Transverse colon (tissue), 3 donors: ENCODE measurements at regions not wholly inside any gene's neighbourhood (a gene's known extent, or its start where the extent isn't known, plus 50 kb on each side); places are given as distances from the start of the nearest gene placed in this dataset.
"Not testable (repeated sequence)": the region's sequence is repeated elsewhere in the genome, so short reads cannot be mapped to it uniquely, and the experiment has no call there.

Experiments
- EP300 ChIP-seq: sonication (generic); formaldehyde crosslinking; IDR thresholded peaks from one replicate; pipeline ENCODE4 v1.6.1; 2017; ENCODE audit warnings: antibody characterized with exemption, low read depth
- POLR2A ChIP-seq: fragments of 450-650 bp; IDR thresholded peaks from one replicate; pipeline ENCODE4 v1.6.1; 2016; ENCODE audit warnings: antibody characterized with exemption, mild to moderate bottlenecking, moderate library complexity
- POLR2AphosphoS5 ChIP-seq, 3 donors: sonication (generic); formaldehyde crosslinking; IDR thresholded peaks; one replicate each; pipeline ENCODE4 v1.6.1; 2016; ENCODE audit warnings: antibody characterized with exemption in 3 of 3

DNA sequence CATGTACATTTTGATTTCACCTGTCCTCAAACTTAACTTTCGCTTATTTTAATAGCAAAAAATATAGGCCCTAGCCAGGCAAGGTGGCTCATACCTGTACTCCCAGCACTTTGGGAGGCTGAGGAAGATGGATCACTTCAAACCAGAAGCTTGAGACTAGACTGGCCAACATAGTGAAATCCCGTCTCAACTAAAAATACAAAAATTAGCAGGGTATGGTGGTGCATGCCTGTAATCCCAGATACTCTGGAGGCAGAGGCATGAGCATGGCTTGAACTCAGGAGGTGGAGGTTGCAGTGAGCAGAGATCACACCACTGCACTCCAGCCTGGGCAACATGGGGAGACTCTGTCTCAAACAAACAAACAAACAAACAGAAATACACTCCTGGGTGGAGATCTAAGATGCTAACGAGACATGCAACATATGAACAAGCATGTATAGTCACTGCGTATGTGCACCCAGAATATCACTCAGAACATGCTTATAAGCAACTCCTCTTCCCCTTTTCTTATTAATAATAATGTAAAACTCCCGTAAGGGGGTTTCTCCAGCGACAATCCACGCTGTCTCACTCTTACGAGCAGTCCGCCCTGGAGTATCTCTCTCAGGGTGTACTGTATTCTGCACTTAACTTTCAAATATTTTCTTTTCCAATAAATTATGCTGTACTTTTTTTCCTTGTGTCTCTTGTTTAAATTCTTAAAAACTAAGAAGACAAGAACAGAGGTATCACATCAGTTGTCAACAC lies 4144.9 kb upstream of the TPTE start:
- TF ChIP-seq POLR2A; POLR2AphosphoS5 (IDR thresholded peaks at IDR 0.05); EP300: not testable (repeated sequence)
